ENCODE measurements at regions not wholly inside any gene's neighbourhood (a gene's known extent, or its start where the extent isn't known, plus 50 kb on each side); places are given as distances from the start of the nearest gene placed in this dataset.
"Not testable (repeated sequence)": the region's sequence is repeated elsewhere in the genome, so short reads cannot be mapped to it uniquely, and the experiment has no call there.

DNA sequence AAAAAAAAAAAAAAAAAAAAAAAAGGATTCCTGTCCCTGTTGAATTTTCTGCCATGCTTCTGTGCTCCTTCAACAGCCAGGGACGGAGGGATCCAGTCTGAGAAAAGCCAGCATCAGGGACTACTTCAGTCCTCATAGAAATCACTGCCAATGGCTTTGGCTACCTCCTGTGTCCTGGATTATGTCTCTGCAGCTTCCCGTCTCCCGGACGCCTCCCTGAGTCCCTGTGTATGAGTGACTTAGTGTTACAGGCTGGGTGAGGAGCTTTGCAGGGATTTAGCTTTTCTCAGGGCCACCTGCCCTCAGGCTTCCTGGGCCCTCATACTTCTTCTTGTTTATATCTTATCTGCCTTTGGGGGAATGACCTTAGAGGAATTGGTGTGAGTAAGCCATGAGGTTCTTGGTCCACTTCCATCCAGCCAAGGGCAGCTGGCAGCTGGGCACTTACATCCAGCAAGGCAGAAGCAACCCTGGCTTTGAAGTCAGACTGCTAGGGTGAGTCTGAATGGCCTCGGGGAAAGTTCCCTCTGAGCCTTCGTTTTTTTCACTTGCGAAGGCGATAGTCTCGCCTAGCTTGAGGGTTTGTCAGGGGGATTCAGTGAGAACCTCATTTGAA lies 83.6 kb upstream of the CRYM start:
- peak; percentile 39 for DNase-seq (ENCODE audit: low spot score)

GRCh38 chr16:21361045-21361444 lies 83.0 kb upstream of the CRYM start:
- not testable (repeated sequence) for DNase-seq (ENCODE audit: low spot score)

GRCh38 chr16:21359513-21359912 lies 81.4 kb upstream of the CRYM start:
- DNase-seq (ENCODE audit: low spot score): not testable (repeated sequence)

DNA sequence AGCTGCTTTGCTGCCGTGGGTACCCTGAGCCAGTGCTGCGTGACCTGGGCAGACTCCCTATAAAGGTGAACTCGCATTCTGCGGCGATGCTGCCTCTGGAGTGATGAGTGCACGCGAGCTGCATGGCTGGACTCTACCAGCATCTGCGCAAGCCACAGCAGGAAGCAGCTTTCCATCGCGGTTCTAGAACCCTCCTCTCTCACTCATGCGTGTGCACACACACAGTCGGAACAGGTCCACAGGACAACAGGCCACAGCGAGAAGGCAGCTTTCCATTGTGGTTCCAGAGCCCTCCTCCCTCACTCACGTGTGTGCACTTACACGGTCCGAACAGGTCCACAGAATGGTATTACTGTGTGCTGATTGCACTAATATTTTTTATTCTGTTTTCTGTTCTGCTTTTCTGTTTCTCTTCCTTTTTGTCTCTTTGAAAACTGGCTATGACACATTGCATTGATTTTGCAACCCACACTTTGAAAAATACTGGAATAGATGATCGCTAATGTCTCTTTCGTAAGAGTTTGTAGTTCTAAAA lies 80.2 kb upstream of the CRYM start:
- not testable (repeated sequence) for DNase-seq (ENCODE audit: low spot score)

DNA sequence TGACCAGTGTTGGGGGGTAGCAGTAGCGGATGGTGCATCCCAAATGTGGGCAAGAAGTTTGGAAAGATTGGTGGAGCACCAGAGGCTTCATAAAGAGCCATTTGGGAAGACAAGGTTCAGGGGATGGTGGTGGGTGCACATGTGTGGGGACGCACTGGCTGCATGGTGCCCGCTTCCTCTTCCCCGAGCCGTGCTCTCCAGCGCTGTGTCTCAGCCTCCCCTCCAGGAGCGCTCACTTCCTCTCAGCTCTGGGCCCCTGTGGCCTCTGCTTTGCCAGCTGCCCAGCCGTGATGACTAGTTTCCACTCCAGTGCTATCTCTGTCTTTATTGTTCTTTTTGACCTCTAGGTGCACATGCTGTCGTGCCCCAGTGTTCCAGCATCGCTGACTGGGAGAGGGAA lies 78.2 kb upstream of the CRYM start:
- not testable (repeated sequence) for DNase-seq (ENCODE audit: low spot score)

- not testable (repeated sequence) for DNase-seq (ENCODE audit: low spot score)
These were observed 73.3 kb upstream of the CRYM start for GRCh38 chr16:21351433-21351832.

- not testable (repeated sequence) for DNase-seq (ENCODE audit: low spot score)
These were observed 72.8 kb upstream of the CRYM start for GRCh38 chr16:21350851-21351250.

DNA sequence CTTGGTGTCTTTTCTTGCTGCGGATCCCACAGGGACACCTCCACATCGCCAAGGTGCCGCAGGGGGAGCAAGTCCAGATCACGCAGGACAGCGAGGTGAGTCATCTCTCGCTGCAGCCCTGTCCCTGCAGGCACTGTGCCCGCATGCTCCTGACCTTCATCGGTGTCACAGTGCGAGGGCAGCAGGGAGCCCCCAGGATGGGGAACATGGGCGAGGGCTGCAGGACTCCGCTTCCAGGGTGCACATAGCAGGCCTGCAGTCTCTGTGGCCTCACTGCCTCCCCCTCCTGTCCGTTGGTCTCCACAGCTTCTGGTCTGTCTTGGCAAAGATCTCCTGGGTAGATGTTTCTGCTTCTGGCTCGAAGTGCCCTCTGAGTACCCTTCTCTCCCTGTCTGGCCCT lies 71.2 kb upstream of the CRYM start:
- DNase-seq (ENCODE audit: low spot score): not testable (repeated sequence)

- not testable (repeated sequence) for DNase-seq (ENCODE audit: low spot score)
These were observed 70.7 kb upstream of the CRYM start for GRCh38 chr16:21348815-21349214.

GRCh38 chr16:21347538-21347937 lies 69.4 kb upstream of the CRYM start:
- DNase-seq (ENCODE audit: low spot score): not testable (repeated sequence)

GRCh38 chr16:21346756-21347491 lies 68.8 kb upstream of the CRYM start:
- DNase-seq (ENCODE audit: low spot score): not testable (repeated sequence)

- not testable (repeated sequence) for DNase-seq (ENCODE audit: low spot score)
These were observed 66.3 kb upstream of the CRYM start for GRCh38 chr16:21344361-21344912.

GRCh38 chr16:21341101-21341500 lies 63.0 kb upstream of the CRYM start:
- no peak for DNase-seq (ENCODE audit: low spot score)

DNA sequence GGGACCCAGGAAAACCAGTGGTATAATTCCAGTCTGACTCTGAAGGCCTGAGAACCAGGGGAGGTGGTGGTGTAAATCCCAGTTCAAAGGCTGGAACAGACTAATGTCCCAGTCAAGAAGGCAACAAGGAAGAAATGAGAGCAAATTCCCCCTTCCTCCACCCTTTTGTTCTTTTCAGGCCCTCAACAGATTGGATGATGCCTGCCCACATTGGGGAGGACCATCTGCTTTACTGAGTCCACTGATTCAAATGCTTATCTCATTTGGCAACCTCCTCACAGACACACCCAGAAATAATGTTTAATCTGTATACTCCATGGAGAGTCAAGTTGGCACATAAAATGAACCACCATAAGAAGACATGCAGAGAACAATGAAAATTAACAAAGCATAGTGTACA lies 61.9 kb upstream of the CRYM start:
- no peak for DNase-seq (ENCODE audit: low spot score)

DNA sequence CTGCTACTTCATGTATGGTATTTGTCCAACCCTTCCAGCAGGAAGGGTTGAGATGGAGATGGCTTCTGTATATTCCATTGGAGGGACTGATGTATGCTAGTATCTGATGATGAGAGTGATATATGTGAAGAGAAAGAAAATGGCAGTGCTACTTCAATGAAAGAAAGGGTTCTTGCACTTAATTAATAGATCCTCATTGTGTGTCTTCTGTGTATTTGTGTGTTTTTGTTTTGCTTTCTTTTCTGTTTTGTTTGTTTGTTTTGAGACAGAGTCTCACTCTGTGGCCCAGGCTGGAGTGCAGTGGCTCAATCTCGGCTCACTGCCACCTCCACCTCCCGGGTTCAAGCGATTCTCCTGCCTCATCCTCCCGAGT lies 61.2 kb upstream of the CRYM start:
- DNase-seq (ENCODE audit: low spot score): no peak

DNA sequence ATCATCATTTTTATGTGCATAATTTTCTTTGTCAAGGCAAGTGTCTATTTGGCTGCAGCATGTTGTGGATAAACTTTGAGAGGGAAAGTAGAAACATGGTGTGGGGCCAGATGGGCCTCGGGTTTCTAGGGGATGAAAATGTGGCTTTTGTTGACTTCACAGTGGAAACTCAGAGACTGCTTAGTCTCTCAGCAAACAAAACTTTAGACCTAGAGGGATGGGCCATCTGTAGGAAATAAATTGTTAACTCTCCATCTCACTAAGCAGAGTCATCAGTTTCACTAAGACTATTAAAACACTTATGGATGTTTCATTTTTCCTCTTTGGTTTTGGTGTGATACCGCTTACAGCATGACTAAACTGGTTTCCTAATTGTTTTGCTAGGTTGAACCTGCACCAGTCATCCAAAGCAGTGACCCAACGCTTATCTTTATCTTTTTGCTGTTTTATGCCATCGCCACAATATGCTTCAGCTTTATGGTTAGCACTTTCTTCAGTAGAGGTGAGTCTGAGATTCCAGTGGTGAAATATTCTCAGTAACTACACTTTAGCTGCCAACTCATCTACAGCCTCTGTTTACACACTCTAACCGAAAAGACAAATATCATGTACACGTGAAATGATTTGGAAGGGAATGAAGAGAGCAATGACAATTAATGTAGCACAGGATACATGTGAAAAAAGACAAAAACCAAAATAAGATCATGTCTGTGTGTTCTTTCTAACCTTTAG lies 60.6 kb upstream of the CRYM start:
- DNase-seq (ENCODE audit: low spot score): no peak

- DNase-seq (ENCODE audit: low spot score): no peak
These were observed 58.1 kb upstream of the CRYM start for GRCh38 chr16:21336231-21336630.

GRCh38 chr16:21334188-21335146 lies 56.4 kb upstream of the CRYM start:
- DNase-seq (ENCODE audit: low spot score): not testable (repeated sequence)

DNA sequence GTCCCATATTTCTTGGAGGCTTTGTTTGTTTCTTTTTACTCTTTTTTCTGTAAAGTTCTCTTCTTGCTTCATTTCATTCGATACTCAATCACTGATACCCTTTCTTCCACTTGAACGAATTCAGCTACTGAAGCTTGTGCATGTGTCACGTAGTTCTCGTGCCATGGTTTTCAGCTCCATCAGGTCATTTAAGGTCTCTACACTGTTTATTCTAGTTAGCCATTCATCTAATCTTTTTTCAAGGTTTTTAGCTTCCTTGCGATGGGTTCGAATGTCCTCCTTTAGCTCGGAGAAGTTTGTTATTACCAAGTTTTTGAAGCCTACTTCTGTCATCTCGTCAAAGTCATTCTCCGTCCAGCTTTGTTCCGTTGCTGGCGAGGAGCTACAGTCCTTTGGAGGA lies 55.6 kb upstream of the CRYM start:
- DNase-seq (ENCODE audit: low spot score): not testable (repeated sequence)

Measured in D341Med (cell line).